DOHH2 (cell line): ENCODE measurements at regions not wholly inside any gene's neighbourhood (a gene's known extent, or its start where the extent isn't known, plus 50 kb on each side); places are given as distances from the start of the nearest gene placed in this dataset.

ENCODE experiments used
- CTCF ChIP-seq: fragments of 200-600 bp; sonication (generic); IDR thresholded peaks from one replicate; pipeline ENCODE4 v1.5.1; 2014; ENCODE audit warnings: antibody characterized with exemption, mild to moderate bottlenecking, low read depth, low read length; ENCODE audit not compliant: poor library complexity, severe bottlenecking
- EZH2phosphoT487 ChIP-seq: fragments of 200-600 bp; sonication (generic); IDR thresholded peaks from 2 replicates; pipeline ENCODE4 v1.6.1; 2017; ENCODE audit warnings: borderline replicate concordance, mild to moderate bottlenecking, antibody characterized with exemption, low read length, moderate library complexity, mixed read lengths

DNA sequence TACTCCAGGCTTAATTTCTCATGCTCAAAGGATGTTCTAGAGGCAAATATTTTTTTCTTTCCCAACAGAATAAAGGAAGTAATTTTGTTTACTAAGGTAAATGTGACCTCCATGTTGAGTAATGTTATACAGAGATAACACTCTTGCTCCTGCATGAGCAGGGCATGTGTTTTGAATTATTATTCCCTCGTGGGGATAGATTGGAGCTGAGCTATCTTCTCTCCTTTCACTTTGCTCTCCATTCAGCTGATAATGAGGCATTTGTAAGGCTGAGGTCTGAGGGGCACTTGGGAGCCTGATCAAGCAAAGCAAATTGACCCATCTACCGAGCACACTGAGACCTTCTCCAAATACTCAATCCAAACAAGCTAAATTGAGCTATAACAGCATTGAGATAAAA, 50.7 kb upstream of the GHITM start:
- TF ChIP-seq CTCF = no peak
- no peak for TF ChIP-seq EZH2phosphoT487
